Fibroblast of skin of left quadriceps (primary cell): ENCODE measurements at regions not wholly inside any gene's neighbourhood (a gene's known extent, or its start where the extent isn't known, plus 50 kb on each side); places are given as distances from the start of the nearest gene placed in this dataset.
A peak's percentile ranks its signal among the peaks of the same experiment; 100 is the strongest.
"Not testable (repeated sequence)": the region's sequence is repeated elsewhere in the genome, so short reads cannot be mapped to it uniquely, and the experiment has no call there.

Source experiments
- DNase-seq, 2 experiments: peaks; one replicate each; pipeline ENCODE4 v3.0.0-alpha.2; 2013; ENCODE audit warnings: low read depth in 2 of 2

- DNase-seq = no peak
Observed at GRCh38 chr2:155035308-155035707, 336.8 kb downstream of the KCNJ3 start.

DNA sequence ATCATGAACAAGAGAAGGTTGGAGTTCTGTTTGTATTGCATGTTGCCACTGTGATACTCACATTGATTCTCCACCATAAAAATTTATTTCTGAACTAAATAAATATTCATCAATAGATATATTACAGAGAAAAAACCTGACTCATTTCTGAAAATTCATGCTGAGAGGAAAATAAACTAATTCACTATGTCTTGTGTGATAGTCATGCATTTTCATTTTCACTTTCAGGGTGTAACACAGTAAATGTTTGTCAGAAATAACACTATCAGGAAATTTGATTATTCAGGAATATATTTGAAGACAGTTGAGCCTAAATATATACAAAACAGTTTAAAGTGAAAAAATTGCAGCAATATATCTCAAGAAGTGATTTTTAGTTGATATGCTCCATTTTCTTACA lies 335.2 kb downstream of the KCNJ3 start:
- no peak for DNase-seq

DNA sequence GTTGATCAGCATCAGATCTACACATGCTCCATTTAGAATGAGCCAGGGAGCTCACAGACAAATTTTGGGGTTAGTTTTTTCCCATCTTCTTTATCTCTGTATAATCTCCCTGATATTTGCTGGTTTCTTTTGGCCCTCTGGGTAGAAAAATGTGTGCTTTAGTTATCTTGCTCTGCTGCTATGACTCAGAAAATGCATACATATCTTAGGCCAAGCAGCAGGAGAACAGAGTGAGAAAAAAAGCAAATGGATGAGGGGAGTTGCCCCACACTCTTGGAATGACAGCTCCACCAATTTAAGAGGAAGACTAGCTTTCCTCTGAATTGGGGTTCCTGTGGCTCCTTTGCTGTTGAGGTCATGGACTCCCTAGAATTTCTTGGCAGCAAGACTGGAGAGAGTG lies 331.8 kb downstream of the KCNJ3 start:
- DNase-seq = no peak

- DNase-seq = no peak
Observed at GRCh38 chr2:155026651-155027174, 328.2 kb downstream of the KCNJ3 start.

DNA sequence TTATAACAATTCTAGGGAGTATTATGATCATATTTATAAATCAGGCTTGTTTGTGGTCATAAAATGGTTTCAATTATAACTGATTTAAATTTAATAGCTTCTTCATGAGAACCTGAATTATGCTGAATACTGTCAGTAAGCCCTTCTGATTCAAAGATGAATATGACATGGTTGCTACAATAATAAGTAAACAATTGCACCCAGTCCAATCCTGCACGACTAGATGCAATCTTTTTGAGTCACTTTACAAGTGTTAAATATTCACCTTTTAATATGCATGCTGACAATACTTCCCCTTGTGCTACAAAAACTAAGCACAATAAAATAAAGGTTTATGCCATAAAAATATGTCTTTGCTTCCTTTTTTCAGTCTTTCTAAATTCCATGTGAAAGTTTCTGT lies 325.2 kb downstream of the KCNJ3 start:
- DNase-seq = no peak

DNA sequence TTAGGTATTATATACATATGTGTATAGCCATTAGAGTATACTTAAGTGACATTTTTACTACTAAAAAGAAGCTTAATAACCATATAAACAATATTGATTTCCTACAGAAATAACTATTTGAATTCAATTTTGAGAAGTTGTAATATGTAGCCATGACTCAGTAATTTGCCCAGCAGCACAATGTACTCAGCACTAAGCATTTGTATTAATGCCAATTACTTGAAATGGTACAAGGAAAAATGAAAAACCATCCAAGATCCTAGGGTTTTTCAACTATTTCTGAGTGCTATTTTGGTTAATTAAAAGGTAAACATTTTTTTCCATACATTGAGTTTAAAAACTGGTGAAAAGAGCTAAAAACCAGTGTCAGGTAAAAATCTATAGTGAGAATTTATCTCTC lies 324.0 kb downstream of the KCNJ3 start:
- DNase-seq = no peak

DNA sequence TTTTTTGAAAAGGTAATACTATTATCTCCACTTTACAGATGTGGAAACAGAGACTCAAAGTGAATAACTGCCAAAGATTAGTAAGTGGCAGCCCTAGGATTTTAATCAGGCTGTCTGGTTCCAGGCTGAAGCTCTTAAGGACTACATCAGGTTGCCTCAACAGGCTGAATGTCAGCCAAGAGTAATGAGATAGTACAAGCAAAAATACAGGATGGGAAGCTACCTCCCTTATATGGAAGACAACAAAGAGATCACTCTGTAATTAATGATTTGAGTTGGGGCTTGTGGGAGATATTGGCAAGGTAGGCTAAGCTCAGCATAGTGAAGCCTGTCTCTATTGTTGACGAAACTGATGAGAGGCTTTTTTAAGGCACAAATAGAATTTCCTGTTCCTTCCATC lies 323.1 kb downstream of the KCNJ3 start:
- DNase-seq = no peak

GRCh38 chr2:155020246-155020645 lies 321.8 kb downstream of the KCNJ3 start:
- DNase-seq = no peak

- DNase-seq = no peak
Observed at GRCh38 chr2:155010925-155011324, 312.4 kb downstream of the KCNJ3 start.

- DNase-seq = no peak
Observed at GRCh38 chr2:154995361-154995760, 296.9 kb downstream of the KCNJ3 start.

DNA sequence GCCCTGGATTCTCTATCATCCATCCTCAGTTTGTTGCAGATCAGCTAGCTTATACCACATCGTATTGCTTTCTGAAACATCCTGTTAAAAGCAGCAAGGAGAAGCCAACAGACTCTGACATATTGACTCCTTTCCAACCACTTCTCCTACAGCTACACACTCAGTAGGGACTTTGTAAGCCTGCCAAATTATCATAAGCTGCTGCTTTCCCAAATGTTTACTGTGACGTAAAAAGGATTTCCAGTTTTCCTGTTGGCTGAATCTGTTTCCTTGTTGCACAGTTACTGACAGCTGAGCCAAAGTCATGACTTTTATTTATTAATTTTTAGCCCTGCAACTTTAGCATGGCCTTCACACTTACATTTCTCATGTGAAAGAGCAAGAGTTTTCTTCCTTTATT lies 294.3 kb downstream of the KCNJ3 start:
- DNase-seq = no peak

- no peak for DNase-seq
Observed at GRCh38 chr2:154978710-154979109, 280.2 kb downstream of the KCNJ3 start.

DNA sequence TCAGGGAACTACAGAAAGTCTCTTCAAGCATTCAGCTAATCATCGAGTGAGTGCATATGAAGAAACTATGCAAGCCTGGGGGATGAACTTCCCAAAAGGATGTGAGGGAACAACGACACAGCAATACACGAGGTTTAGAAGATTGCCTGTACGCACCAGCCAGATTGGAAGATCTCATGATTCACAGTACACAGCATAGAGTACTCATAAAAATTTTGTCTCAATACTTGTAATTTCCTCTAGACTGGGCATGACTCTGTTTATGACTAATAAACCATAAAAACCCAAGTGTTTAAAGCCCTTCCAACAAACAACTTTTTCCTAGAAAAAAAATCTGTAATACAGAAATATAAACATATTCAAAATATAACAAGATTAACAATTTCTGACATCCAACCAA lies 279.7 kb downstream of the KCNJ3 start:
- DNase-seq = no peak

- DNase-seq = no peak
Observed at GRCh38 chr2:154974041-154974440, 275.5 kb downstream of the KCNJ3 start.

GRCh38 chr2:154963511-154963910 lies 265.0 kb downstream of the KCNJ3 start:
- DNase-seq = peak in 1 of 2 experiments; percentile 0

DNA sequence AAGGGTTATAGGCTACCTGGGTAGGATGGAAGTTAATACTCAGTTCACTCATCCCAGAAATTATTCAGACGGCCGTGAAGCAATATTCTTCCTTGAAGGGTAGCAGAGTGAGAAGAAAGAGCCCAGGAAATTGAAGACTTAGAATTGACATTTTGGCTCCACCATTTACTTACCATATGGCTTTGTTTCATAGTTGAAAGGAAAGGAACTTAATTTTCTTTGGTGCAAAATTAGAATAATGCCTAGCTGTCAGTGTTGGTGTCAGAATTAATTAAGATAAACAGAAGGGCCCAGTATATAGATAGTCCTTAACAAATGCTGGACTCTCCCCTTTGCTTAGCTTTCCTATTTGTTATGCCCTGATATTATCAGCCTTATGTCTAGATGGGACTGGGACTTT lies 263.2 kb downstream of the KCNJ3 start:
- no peak for DNase-seq

DNA sequence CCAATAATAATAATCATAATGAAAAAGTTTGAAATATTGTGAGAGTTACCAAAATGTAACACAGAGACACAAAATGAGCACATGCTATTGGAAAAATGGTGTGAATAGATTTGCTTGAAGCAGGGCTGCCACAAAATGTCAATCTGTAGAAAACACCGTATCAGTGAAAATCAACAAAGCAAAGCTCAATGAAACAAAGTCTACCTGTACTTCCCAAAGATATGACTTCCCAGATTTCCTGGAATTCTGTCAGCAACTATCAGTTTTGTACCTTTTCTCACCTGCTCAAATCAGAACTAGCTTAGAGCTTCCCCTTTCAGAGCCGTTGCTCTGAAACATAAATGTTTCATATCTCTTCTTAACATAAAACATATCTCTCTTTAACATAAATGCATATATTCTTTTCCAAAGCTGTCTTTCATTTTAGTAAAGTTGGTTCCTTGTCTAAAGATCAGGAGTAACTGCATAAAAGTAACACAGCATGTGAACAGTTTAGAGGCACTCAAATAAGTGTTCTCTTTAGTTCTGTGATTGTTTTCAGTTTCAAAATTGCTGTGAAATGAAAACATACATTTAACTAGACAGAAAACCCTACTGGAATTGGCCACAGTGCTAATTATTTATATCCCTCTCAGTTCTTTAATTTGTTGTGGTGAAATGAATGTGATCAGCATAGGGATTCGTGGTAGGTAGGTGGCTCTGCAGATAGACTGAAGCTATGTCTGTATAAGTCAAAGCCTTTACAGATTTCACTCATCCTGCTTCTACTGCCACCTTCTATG lies 262.5 kb downstream of the KCNJ3 start:
- DNase-seq = no peak

DNA sequence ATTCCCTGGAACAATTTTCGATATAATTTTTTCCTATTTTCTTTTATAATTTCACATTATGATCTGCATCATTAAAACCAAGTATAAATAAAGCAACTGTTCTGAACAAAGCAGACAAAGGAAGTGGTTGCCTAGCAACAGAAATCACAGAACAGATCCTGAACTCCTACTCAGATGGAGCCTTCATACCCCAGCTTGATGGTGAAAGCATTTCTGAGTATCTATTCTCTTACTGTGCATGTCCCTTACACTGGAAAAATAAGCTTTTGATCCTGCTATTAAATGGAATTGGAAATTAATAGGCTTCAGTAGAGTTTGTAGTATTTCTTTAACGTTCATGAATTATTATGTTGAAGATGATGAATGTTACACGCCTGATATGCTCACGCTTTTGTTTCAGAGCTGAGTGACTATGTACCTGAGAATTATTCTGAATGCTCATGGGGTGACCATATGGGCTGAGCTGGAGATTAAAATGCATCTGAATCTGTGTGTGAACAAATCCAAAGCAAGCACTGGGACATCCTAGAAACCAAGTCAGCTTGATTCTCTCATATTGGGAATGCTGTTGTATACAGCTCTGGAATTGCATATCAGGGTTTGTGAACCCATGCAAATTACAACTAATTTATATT lies 254.0 kb downstream of the KCNJ3 start:
- DNase-seq = no peak

DNA sequence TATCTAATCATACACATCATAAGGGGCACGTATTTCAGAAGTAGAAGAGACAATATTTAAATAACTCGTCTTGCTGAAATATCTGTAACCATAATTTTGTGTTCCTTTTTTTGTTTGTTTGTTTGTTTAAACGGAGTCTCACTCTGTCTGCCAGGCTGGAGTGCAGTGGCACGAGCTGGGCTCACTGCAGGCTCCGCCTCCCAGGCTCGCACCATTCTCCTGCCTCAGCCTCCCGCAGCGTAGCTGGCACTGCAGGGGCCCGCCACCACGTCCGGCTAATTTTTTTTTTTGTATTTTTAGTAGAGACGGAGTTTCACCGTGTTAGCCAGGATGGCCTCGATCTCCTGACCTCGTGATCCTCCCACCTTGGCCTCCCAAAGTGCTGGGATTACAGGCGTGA lies 248.9 kb downstream of the KCNJ3 start:
- not testable (repeated sequence) for DNase-seq

- no peak for DNase-seq
Observed at GRCh38 chr2:154945984-154946383, 247.5 kb downstream of the KCNJ3 start.

GRCh38 chr2:154941379-154941778 lies 242.9 kb downstream of the KCNJ3 start:
- DNase-seq = no peak

GRCh38 chr2:154934213-154934612 lies 235.7 kb downstream of the KCNJ3 start:
- no peak for DNase-seq

GRCh38 chr2:154924531-154924930 lies 226.0 kb downstream of the KCNJ3 start:
- no peak for DNase-seq
